Type B pancreatic cell (in vitro differentiated cells): ENCODE measurements at regions not wholly inside any gene's neighbourhood (a gene's known extent, or its start where the extent isn't known, plus 50 kb on each side); places are given as distances from the start of the nearest gene placed in this dataset.

Source experiments
- DNase-seq: peaks from one replicate; pipeline ENCODE4 v3.0.0; 2021; ENCODE audit warnings: mixed read lengths; ENCODE audit not compliant: unreplicated experiment; ENCODE audit errors: extremely low spot score
- H3K27ac Mint-ChIP-seq: 2 replicates; pipeline ENCODE4 v1.8.0; 2021; ENCODE audit warnings: mild to moderate bottlenecking, mixed read lengths
- H3K27me3 Mint-ChIP-seq: 2 replicates; pipeline ENCODE4 v1.8.0; 2021; ENCODE audit warnings: mixed read lengths
- H3K36me3 Mint-ChIP-seq: 2 replicates; pipeline ENCODE4 v1.8.0; 2021; ENCODE audit warnings: mixed read lengths
- H3K4me1 Mint-ChIP-seq: one replicate; pipeline ENCODE4 v1.8.0; 2021; ENCODE audit warnings: mixed read lengths; ENCODE audit not compliant: unreplicated experiment
- H3K4me3 Mint-ChIP-seq: 2 replicates; pipeline ENCODE4 v1.8.0; 2021; ENCODE audit warnings: mild to moderate bottlenecking, mixed read lengths
- H3K9me3 Mint-ChIP-seq: 2 replicates; pipeline ENCODE4 v1.8.0; 2021; ENCODE audit warnings: mixed read lengths
- CTCF ChIP-seq: fragments of 200-600 bp; sonication (generic); conservative IDR thresholded peaks from 2 replicates; pipeline ENCODE4 v1.5.0; 2021; ENCODE audit warnings: antibody characterized with exemption, mild to moderate bottlenecking

GRCh38 chr5:91632871-91633270 is 249.8 kb upstream of the ARRDC3 start:
- no peaks in the 10 kb centered on the region for H3K36me3 Mint-ChIP-seq
- no peak overlapping the region for H3K4me3 Mint-ChIP-seq
- H3K27me3 Mint-ChIP-seq, result peaks cover 4% of the 10 kb centered on the region
- H3K9me3 Mint-ChIP-seq, result no peaks in the 10 kb centered on the region
- no peak for TF ChIP-seq CTCF
- H3K27ac Mint-ChIP-seq, result no peak overlapping the region
- DNase-seq, result no peak
- no peaks in the 10 kb centered on the region for H3K4me1 Mint-ChIP-seq

- Mint-ChIP-seq H3K4me3 (no peak overlapping the region), H3K36me3 (no peaks in the 10 kb centered on the region), H3K27ac (no peak overlapping the region), H3K4me1 (no peaks in the 10 kb centered on the region), H3K9me3 (no peaks in the 10 kb centered on the region), H3K27me3 (peaks cover 2% of the 10 kb centered on the region)
- no peak for TF ChIP-seq CTCF
- DNase-seq, result no peak
These were observed 228.6 kb upstream of the ARRDC3 start for GRCh38 chr5:91611746-91612145.

GRCh38 chr5:91607675-91608074 is 224.6 kb upstream of the ARRDC3 start:
- Mint-ChIP-seq H3K36me3 (no peaks in the 10 kb centered on the region), H3K27me3 (peaks cover 2% of the 10 kb centered on the region), H3K27ac (no peak overlapping the region), H3K4me1 (no peaks in the 10 kb centered on the region), H3K4me3 (no peak overlapping the region), H3K9me3 (no peaks in the 10 kb centered on the region)
- DNase-seq, result no peak
- TF ChIP-seq CTCF, result no peak

- DNase-seq, result no peak
- no peak overlapping the region for H3K4me3 Mint-ChIP-seq
- no peaks in the 10 kb centered on the region for H3K9me3 Mint-ChIP-seq
- TF ChIP-seq CTCF, result no peak
- H3K27ac Mint-ChIP-seq, result no peak overlapping the region
- no peaks in the 10 kb centered on the region for H3K4me1 Mint-ChIP-seq
- no peaks in the 10 kb centered on the region for H3K36me3 Mint-ChIP-seq
- peaks cover 4% of the 10 kb centered on the region for H3K27me3 Mint-ChIP-seq
These were observed 216.7 kb upstream of the ARRDC3 start for GRCh38 chr5:91599863-91600262.

- Mint-ChIP-seq H3K9me3 (no peaks in the 10 kb centered on the region), H3K4me1 (no peaks in the 10 kb centered on the region), H3K27ac (no peak overlapping the region)
These were observed 215.1 kb upstream of the ARRDC3 start for GRCh38 chr5:91598216-91598615.

More at GRCh38 chr5:91598216-91598615, 215.1 kb upstream of the ARRDC3 start:
- no peaks in the 10 kb centered on the region for H3K36me3 Mint-ChIP-seq
- TF ChIP-seq CTCF, result no peak
- H3K27me3 Mint-ChIP-seq, result peaks cover 4% of the 10 kb centered on the region
- no peak for DNase-seq
- H3K4me3 Mint-ChIP-seq, result no peak overlapping the region
